GM12878 (cell line): ENCODE measurements at regions not wholly inside any gene's neighbourhood (a gene's known extent, or its start where the extent isn't known, plus 50 kb on each side); places are given as distances from the start of the nearest gene placed in this dataset.

ENCODE experiments used
- ATAC-seq: fragments of 200-7000 bp; cut with Tn5 transposase; 3 replicates; pipeline ENCODE4 v1.9.1; 2020; ENCODE audit warnings: mild to moderate bottlenecking, moderate library complexity
- BruUV-seq: library from RNA; stranded (reverse); fragments of 400-500 nt; replicated peaks from 2 replicates; lab custom pipeline; 2021; lab: Mats Ljungman, UMichigan
- CTCF ChIA-PET: fragments of 300-600 bp; sonication (Branson Sonifier 250); formaldehyde crosslinking; extraction: SDS; loops from one replicate; lab custom pipeline; 2021; ENCODE audit warnings: inconsistent platforms; lab: Yijun Ruan, JAX
- POLR2A ChIA-PET: fragments of 350-600 bp; formaldehyde crosslinking; extraction: SDS; loops from one replicate; lab custom pipeline; 2021; ENCODE audit warnings: inconsistent platforms; lab: Charles Lee
- RAD21 ChIA-PET: fragments of 300-600 bp; sonication (Branson Sonifier 250); formaldehyde crosslinking; loops from one replicate; lab custom pipeline; 2023; ENCODE audit warnings: antibody characterized with exemption; ENCODE audit not compliant: unreplicated experiment; lab: Charles Lee
- SMC1A ChIA-PET: fragments of 300-600 bp; sonication (Branson Sonifier 250); formaldehyde crosslinking; loops from one replicate; lab custom pipeline; 2023; ENCODE audit not compliant: unreplicated experiment, uncharacterized antibody; lab: Charles Lee
- DNase-seq: peaks from one replicate; pipeline ENCODE4 v3.0.0-alpha.2; 2011; ENCODE audit warnings: low read depth, low spot score
- FAIRE-seq: peaks from 3 replicates; lab custom pipeline; 2011; peaks lifted over from hg19 to GRCh38; lab: Jason Lieb, UNC
- H2AFZ ChIP-seq: 2 replicates; pipeline ENCODE4 v1.6.0; 2011; ENCODE audit warnings: low read depth, low read length, control low read depth; ENCODE audit not compliant: control insufficient read depth
- H3K27ac ChIP-seq: 2 replicates; pipeline ENCODE4 v1.5.1; 2011; ENCODE audit warnings: control low read depth; ENCODE audit not compliant: control insufficient read depth, insufficient read depth
- H3K27me3 ChIP-seq, 2 experiments: replicated peaks in 1 of 2; 2 replicates each; pipeline versions ENCODE4 v1.6.0 to v1.6.1; 2011; ENCODE audit warnings: low read length in 1 of 2; ENCODE audit not compliant: control insufficient read depth in 2 of 2, insufficient read depth in 2 of 2
- H3K36me3 ChIP-seq, 2 experiments: 2 replicates each; pipeline ENCODE4 v1.5.1; 2011; ENCODE audit warnings: low read length in 1 of 2; ENCODE audit not compliant: control insufficient read depth in 2 of 2, insufficient read depth in 2 of 2
- H3K4me1 ChIP-seq: 2 replicates; pipeline ENCODE4 v1.6.1; 2011; ENCODE audit warnings: mild to moderate bottlenecking, low read length, moderate library complexity, mixed read lengths; ENCODE audit not compliant: control insufficient read depth, insufficient read depth
- H3K4me2 ChIP-seq: 2 replicates; pipeline ENCODE4 v1.6.0; 2011; ENCODE audit warnings: control low read depth; ENCODE audit not compliant: control insufficient read depth, insufficient read depth
- H3K4me3 ChIP-seq: fragments of 200-600 bp; sonication (generic); 2 replicates; pipeline ENCODE4 v1.5.1; 2016
- H3K79me2 ChIP-seq: 2 replicates; pipeline ENCODE4 v1.6.0; 2011; ENCODE audit warnings: low read length; ENCODE audit not compliant: control insufficient read depth, insufficient read depth
- H3K9ac ChIP-seq: 2 replicates; pipeline ENCODE4 v1.8.0; 2011; ENCODE audit warnings: low read length, control low read depth, mixed read lengths; ENCODE audit not compliant: control insufficient read depth, insufficient read depth
- H3K9me3 ChIP-seq: replicated peaks from 3 replicates; pipeline ENCODE4 v1.5.1; 2011; ENCODE audit warnings: mild to moderate bottlenecking, low read length; ENCODE audit not compliant: control insufficient read depth, insufficient read depth
- H4K20me1 ChIP-seq: 2 replicates; pipeline ENCODE4 v1.6.0; 2011; ENCODE audit not compliant: control insufficient read depth, insufficient read depth
- ATF2 ChIP-seq: IDR thresholded peaks from 2 replicates; pipeline ENCODE4 v1.6.1; 2012; ENCODE audit warnings: low read length, inconsistent platforms
- BACH1 ChIP-seq: fragments of 450-650 bp; IDR thresholded peaks from 2 replicates; pipeline ENCODE4 v1.6.1; 2017; ENCODE audit warnings: mild to moderate bottlenecking, borderline replicate concordance
- BHLHE40 ChIP-seq, 2 experiments: fragments of 450-650 bp in 1 of 2; IDR thresholded peaks; 2 replicates each; pipeline ENCODE4 v1.6.1; 2011 to 2017; ENCODE audit warnings: low read depth in 2 of 2, borderline replicate concordance in 1 of 2, improper control_type of control experiment in 1 of 2, low read length in 1 of 2, mild to moderate bottlenecking in 1 of 2
- CEBPB ChIP-seq, 2 experiments: fragments of 150-350 bp in 1 of 2; IDR thresholded peaks; 2 replicates each; pipeline ENCODE4 v1.6.1; 2012 to 2014; ENCODE audit warnings: low read depth in 2 of 2, low read length in 2 of 2, borderline replicate concordance in 1 of 2, inconsistent platforms in 1 of 2
- E4F1 ChIP-seq: fragments of 450-650 bp; IDR thresholded peaks from 2 replicates; pipeline ENCODE4 v1.6.1; 2018; ENCODE audit warnings: borderline replicate concordance, mild to moderate bottlenecking; ENCODE audit not compliant: partially characterized antibody
- REST ChIP-seq: IDR thresholded peaks from 2 replicates; pipeline ENCODE4 v1.6.1; 2012; ENCODE audit warnings: mild to moderate bottlenecking, low read depth, low read length
- STAT3 ChIP-seq: IDR thresholded peaks from 2 replicates; pipeline ENCODE4 v1.6.1; 2011; ENCODE audit warnings: low read depth, low read length, improper control_type of control experiment
- TARDBP ChIP-seq: IDR thresholded peaks from 2 replicates; pipeline ENCODE4 v1.6.1; 2016; ENCODE audit warnings: borderline replicate concordance
- WGBS: methylation state at CpG from one replicate; pipeline ENCODE4 v1.1.6; 2016; ENCODE audit warnings: low lambda C conversion rate; ENCODE audit not compliant: insufficient replicate concordance, insufficient coverage; ENCODE audit errors: missing lambda C conversion rate; 5-methylcytosine and 5-hydroxymethylcytosine counted together
- in situ Hi-C: fragments of 300-500 bp; cut with MboI; formaldehyde crosslinking; loops from 9 replicates; pipeline ENCODE4 v1.14.3; 2018; ENCODE audit warnings: mixed read lengths
- intact Hi-C: fragments of 100-400 bp; cut with micrococcal nuclease; formaldehyde crosslinking; loops from one replicate; pipeline ENCODE4 v1.14.2; 2022; ENCODE audit not compliant: unreplicated experiment

- Histone ChIP-seq H2AFZ (no peak overlapping the region), H3K27ac (no peak overlapping the region), H3K9ac (no peak overlapping the region), H3K9me3 (no peaks in the 10 kb centered on the region), H3K4me2 (no peak overlapping the region), H3K27me3 (no peaks in the 10 kb centered on the region), H4K20me1 (no peaks in the 10 kb centered on the region), H3K4me1 (no peaks in the 10 kb centered on the region), H3K79me2 (no peaks in the 10 kb centered on the region), H3K36me3 (no peaks in the 10 kb centered on the region), H3K4me3 (no peak overlapping the region)
- no peak for DNase-seq
- CTCF ChIA-PET: interaction anchor here (0.9 to 1.0 kb wide), 2 partner anchors 107 to 1185 kb away, joined by 3 to 4 read pairs; no protein-coding TSS in a partner anchor
- in situ Hi-C loops (no loop called here), intact Hi-C loops (no loop called here)
- no peak for FAIRE-seq
- RAD21 ChIA-PET: no interaction called here
- BruUV-seq: no TSS peak
- SMC1A ChIA-PET: interaction anchor here (1.1 kb wide), 1 partner anchor 17 kb away, joined by 5 read pairs; no protein-coding TSS in a partner anchor
- POLR2A ChIA-PET: no interaction called here
- TF ChIP-seq CEBPB (IDR thresholded peaks at IDR 0.05; ENCODE audit: borderline replicate concordance in 1 of 2, low read depth in 2 of 2, low read length in 2 of 2) (no peak), BHLHE40 (IDR thresholded peaks at IDR 0.05; ENCODE audit: borderline replicate concordance in 1 of 2, low read depth in 2 of 2, low read length in 1 of 2) (no peak), BACH1 (no peak), STAT3 (no peak), TARDBP (no peak), REST (no peak), E4F1 (no peak), ATF2 (no peak)
- no peak for ATAC-seq
- WGBS: 27% methylated on average over 13 of the region's 13 CpGs
These were observed 467.2 kb downstream of the MED13L start for GRCh38 chr12:115810122-115810901.
